Stimulated activated CD8-positive, alpha-beta memory T cell treated with anti-CD3 and anti-CD28 coated beads, Interleukin-12 subunit alpha, Interleukin-12 subunit beta, amount 100 ng/mL, for 4 hours (primary cell): ENCODE measurements at regions not wholly inside any gene's neighbourhood (a gene's known extent, or its start where the extent isn't known, plus 50 kb on each side); places are given as distances from the start of the nearest gene placed in this dataset.
"Not testable (repeated sequence)": the region's sequence is repeated elsewhere in the genome, so short reads cannot be mapped to it uniquely, and the experiment has no call there.

Source experiments
- DNase-seq: peaks from one replicate; pipeline ENCODE4 v3.0.0-alpha.2; 2020; ENCODE audit warnings: low read depth

DNA sequence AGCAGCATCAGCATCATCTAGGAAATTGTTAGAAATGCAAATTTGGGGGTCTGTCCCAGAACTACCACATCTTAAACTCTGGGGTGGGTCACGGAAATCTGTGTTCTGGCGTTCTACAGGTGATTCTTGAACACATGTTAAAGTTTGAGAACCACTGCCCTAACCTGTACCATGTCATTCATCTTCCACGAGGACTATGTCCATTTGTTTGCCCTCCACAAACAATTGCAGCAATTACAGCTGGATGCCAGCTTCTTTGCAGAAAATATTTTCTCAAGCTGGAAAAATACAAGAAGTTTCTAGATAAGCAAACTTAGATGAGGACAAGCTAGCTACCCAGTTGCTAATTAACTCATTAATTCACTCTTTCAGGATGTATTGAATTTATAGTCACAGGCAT lies 54.1 kb downstream of the MAFB start:
- no peak for DNase-seq

DNA sequence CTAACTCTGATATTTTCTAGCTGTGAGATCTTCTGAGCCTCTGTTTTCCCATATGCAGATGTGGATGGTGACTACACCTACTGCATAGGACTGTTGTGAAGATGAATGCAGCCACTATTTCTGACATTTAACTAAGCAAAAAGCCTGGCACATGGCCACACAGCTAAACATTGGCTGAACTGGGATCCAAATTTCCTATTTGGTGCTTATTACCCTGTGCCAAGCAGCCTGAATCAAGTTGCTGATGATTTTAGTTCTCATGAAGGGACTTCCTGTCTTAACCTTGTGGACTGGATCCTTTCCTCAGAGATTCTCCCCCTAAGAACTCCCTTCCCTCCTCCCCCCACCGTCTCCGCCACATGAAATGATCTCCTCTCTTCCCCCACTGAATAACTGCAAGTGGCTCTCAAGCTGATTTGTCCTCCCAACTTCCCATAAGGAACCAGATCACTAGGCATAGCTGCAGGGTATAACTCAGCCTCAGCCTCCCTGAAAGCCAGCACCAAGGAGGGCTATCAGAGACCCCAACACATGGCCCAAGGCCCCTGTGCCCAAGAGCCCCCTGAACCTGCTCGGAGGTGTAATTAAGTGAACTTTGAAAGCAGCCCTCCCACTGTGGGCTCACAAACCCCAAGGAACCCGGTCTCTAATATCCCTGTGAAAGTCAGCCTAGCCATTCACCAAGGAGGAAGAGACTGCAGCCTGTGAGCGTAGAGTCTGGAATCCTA lies 55.7 kb downstream of the MAFB start:
- no peak for DNase-seq

DNA sequence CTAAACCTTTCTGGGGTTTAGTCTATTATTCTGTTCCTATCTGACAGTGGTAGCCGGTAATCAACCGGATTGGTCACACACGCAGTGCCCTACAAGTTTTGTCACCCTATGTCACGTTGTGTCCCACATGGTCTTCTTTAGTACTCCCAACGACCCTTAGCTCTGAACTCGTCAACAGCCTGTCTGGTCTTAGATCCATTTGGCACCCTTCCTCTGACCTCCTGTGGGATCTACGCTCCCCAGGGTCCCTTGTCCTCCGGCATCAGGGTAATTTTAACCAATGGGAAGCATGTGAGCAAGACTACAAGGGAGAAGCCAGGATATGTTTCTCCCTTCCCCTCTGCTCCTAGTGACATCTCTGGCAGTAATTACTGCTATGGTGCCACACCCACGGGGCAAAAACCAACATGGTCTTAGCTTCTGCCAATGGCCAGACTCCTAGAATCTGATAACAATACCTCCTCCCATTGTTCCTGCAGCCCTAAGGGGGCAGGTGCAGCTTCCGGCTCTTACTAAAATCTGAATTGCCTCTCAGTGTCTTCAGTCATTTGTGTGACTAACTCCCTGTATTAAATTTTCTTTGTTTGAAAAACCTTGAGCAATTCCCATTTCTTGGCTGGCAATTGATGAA lies 56.6 kb downstream of the MAFB start:
- DNase-seq = no peak

DNA sequence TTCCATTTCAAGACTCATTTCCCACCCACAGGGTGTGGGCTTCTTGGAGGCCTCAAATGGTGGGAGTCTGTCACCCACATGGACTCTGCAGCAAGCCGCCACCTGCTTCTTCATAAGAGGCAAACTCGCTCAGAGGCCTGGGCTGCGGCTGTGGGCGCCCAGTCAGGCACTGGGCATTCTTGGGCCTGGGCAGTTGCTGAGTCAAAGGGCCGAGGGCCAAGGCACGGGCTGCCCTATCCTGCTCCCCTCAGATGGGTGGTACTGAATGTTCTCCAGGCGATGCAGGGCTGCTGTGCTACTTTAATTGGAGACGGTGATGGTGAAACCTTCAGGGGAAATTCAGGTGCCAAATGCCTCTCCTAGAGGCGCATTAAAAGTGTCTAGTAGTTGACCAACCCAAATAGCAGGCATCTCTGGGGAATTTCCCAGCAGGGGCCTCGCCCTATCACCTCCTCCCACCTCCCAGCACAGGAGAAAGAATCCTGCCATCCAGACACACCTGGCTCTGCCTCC lies 57.9 kb downstream of the MAFB start:
- DNase-seq = no peak

DNA sequence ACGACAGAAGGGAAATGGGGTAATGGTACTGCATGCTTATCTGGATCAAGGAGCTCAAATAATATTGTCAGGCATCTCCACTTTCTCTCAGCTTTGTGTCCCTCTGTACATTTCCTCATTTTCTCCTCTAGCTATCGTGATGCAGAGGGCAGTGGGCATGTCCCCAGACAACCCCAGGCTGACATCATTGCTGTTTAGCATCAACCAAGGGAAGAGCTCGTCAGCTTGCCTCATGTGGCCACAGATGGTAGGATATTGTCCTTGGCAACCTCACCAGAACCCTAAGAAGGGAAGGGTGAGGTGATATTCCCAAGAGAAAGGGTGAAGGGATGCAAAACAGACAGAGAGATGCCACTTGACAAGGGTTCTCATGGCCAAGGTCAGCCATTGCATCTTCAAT lies 58.3 kb downstream of the MAFB start:
- no peak for DNase-seq

DNA sequence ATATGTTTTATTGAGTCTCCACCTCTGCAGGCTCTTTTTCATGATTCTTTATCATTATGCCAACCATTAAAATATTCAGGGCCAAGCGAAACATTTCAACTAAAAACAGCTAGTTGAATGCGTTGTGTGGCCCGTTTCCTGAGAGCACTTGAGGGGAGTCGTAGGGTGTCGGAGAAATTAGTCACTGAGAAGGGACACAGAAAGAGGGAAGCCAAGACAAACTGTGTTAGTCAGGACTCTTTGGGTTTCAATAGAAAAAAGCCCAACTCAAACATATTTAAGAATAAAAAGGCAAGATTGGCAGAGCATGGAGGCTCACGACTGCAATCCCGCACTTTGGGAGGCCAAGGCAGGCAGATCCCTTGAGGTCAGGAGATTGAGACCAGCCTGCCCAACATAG lies 58.9 kb downstream of the MAFB start:
- no peak for DNase-seq

DNA sequence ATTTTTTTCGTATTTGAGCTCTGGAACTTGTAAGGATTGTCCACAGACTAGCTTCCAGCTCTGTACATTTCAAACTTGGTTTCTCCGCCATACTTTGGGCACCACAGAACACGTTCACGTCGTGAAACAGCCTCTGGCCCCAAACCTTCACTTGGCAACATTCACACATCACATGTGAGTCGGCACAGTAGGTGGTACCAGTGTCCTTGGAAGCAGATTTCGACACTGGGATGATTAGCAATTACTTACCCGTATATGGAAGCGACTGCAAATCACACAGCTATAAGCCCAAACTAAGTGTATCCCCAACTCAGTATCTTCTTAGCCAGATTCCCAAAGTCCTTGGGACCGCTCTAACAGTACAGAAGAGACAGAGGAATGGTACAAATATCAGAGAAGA lies 60.2 kb downstream of the MAFB start:
- DNase-seq = no peak

DNA sequence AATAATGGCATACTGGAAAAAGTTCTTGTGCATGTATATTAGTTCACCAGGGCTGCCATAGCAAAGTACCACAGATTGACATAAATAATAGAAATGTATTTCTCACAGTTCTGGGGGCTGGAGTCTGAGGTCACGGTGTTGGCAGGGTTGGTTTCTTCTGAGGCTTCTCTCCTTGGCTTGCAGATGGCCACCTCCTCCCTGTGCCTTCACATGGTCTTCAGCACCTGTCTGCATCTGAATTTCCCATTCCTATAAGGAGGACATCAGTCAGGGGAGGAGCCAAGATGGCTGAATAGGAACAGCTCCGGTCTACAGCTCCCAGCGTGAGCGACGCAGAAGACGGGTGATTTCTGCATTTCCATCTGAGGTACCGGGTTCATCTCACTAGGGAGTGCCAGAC lies 70.0 kb downstream of the MAFB start:
- not testable (repeated sequence) for DNase-seq

DNA sequence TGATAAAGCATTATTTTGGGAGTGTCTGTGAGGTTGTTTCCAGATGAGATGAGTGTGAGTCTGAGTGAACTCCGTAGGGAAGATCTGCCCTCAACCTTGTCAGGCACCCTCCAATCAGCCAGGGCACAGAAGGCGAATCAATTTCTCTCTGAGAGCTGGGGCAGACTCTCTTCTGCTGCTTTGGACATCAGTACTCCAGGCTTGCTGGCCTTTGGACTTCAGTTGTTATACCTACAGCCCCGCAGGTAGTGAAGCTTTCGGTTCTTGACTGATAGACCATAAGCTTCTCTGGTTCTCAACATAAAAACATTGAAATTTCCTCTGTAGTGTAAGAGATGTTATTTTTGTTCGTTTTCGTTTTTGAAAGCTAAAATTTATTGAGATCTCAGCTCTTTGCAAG lies 71.4 kb downstream of the MAFB start:
- no peak for DNase-seq

DNA sequence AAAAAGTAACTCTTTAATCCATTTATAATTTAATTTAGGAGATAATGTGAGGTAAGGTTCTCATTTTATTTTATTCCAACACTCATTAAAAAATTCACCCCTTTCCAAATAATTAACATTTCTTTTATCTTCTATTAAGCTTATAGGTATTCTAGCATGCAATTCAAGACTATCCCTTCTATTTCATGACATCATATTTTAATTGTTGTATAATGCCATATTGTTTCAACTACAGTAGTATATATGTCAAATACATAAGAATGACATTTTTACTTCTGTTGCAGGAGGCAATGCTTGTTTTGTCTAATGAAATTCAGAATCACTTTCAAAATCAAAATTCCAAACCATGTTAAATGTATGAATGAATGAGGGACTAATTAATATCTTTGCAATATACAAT lies 76.2 kb downstream of the MAFB start:
- no peak for DNase-seq

DNA sequence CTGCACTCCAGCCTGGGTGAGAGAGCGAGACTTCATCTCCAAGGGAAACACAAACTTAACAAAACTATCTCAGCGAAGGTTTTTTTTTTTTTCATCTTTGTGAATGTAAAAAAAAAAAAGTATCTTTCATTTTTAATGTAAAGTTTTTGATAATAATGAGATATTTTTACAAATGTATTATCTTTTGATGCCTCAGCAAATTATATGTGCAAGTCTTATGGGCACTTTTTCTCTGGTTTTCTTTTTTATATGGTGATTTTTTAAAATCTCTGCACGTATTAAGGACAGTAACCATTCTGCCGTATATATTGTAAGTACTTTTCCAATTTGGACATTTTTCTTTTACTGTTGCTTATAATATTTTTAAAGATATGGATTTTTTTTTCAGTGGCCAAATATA lies 76.8 kb downstream of the MAFB start:
- DNase-seq = no peak

DNA sequence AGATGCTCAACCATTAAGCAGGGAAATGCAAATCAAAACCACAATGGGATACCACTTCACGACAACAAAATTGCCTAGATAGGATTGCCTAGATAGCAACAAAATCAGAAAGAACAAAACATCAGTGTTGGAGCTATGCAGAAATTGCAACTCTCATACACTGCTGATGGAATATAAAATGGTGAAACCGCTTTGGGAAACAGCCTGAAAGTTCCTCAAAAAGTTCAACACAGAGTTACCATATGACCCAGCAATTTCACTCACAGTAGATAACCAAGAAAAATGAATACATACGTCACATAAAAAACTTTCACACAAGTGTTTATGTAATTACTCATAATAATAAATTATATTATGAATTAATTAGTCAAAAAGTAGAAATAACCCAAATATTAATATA lies 78.3 kb downstream of the MAFB start:
- no peak for DNase-seq

DNA sequence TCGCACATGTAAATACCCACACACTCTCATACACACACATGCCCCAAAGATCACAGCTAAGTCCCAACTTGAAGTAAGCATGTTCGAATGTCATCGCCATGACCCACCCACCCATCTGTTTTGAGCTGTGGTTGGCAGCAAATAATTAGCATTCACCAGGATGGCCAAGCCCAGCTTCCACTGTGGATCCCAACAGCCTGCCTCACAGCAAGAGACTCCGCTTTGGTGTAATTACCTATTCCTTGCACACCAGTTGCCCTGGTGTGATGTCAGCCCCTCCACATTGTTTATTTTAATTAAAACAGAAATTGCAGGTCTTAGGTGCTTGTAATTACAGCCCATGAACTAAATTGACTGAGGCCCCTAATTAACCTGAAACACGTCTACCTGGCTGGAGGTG lies 81.1 kb downstream of the MAFB start:
- no peak for DNase-seq

DNA sequence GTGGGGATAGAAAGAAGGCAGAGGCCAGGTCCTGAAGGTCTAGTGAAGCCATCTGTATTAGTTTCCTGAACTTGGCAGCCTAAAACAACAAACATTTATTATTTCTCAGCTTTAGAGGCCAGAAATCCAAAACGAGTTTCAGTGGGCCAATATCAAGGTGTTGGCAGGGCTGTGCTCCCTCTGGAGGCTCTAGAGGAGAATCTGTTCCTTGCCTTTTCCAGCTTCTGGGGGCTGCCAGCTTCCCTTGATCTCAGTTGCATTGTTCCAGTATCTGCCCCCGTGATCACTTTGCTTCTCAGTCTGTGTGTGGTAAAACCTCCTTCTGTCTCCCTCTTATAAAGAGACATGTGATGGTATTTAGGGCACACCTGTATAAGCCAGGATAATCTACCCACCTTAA lies 82.4 kb downstream of the MAFB start:
- no peak for DNase-seq

DNA sequence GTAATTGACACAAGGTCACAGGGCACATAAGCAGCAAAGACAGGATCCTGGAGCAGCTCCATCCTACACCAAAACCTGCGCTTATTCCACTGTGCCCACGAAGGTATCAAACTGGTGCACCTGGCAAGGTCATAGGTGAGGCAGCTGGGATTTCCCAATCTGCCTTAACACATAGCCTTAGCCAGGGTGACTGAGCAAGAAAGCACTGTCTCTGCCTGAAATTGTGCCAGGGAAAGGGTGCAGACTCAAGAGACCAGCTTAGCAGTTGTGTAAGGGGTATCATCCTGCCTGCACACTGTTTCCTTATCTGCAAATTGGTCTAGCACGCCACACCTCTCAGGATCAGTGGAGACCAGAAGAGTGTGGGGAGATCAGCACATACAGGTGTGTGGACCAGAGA lies 82.8 kb downstream of the MAFB start:
- DNase-seq = no peak

DNA sequence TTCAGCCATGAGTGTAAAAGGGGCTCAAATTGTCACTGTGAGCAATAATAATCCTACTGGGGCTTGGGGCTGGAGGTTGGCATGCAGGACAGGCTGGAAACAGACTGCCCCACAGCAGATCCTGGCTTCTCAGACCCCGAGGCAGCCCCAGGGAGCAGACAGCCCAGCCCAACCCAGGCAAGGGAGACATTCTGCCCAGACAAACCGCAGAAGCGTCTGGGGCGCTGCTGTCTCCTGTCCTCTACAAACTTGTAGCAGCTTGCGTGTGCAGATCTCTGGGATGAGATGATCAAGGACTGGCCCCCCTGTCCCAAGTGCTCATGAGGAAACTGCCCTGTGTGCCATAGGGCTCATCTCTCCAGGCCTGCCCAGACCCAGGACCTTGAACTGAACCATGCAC lies 84.6 kb downstream of the MAFB start:
- DNase-seq = no peak

DNA sequence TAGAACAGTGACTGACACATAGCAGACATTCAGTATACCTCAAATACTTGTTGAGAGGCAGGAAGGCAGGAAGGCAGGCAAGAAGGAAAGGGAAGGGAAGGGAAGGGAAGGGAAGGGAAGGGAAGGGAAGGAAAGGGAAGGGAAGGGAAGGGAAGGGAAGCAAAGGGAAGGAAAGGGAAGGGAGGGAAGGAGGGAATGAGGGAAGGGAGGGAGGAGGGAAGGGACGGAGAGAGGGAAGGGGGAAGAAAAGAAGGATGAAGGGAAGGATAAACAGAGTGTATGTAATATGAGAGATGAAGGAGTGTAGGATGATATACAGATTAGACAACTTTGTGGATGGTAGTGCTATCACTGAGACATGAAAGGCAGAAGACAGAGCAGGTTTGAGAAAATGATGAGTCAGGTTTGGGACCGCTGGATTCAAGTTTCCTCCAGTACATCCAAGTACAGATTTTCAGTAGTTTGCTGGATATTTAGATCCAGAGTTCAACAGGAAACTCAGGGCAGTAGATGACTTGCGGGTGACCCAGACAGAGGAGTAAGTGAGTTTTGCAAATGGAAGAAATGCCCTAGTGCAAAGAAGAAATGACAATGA lies 85.9 kb downstream of the MAFB start:
- DNase-seq = no peak

DNA sequence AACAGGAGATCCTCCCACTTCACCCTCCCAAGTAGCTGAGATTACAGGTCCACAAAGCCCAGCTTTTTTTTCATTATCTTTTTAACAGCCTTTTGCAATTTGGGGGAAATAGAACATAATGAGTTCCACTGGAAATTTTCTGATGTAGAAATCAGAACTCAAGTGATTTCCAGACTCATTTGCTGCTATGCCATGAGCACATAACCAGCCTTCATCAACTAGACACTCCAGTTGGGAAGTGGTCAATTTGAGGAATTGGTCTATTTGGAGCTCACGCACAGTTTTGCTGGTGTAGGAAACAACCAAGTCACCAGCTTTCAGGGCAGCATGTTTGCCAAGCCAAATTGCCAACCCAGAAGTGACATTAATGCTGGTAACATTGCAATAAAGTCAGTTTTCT lies 86.7 kb downstream of the MAFB start:
- no peak for DNase-seq

DNA sequence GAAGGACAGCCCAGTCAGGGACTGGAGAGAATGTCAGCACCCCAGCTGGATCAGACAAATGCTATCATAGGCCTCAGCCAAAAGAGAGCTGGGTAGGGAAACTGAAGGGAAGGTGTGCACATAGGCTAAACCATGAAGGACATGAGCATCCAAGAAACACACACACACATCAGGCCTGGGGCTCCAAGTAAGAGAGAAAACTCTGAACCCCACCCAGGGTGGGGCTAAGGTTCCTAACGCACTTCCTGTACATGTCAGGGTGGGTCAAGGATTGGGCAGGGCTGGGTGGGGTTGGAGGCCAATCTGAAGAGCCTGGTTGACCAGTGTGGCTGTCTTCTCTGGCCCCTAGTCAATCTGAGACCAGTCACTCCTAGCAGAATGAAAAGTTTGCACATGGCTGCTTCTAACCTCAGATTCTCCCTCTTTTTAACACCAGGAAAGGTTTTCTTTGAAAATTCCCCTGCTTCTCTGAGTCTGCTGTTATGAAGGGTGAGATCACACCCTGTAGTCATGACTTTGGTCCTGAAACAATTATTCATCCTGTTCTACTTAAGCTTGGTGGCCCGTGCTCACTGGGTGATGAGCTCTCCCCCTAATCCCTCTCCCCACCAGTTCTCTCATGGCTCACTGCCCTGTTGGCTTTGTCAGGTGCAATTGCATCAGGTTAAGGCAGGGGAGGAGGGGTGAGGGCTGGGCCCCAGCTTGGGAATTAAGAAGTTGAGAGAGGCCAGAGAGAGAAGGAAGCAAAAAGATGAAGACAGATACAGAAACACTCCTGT lies 88.4 kb downstream of the MAFB start:
- no peak for DNase-seq

DNA sequence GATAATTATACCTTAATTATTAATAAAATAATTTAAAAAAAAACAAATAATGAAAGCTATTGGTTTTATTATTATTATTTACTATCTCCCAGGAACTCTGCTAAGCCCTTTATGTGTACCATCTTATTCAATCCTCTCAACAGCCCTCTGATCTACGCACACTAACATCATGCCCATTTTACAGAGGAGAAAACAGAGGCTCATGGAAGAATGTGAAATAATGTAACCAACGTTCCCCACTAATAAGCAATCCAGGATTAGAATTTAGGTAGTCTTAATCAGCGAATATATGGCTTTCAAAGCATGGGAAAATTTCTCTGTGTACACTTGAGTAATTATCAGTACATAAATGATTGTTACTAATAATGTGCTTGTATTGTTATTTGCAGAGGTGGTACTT lies 89.0 kb downstream of the MAFB start:
- no peak for DNase-seq

DNA sequence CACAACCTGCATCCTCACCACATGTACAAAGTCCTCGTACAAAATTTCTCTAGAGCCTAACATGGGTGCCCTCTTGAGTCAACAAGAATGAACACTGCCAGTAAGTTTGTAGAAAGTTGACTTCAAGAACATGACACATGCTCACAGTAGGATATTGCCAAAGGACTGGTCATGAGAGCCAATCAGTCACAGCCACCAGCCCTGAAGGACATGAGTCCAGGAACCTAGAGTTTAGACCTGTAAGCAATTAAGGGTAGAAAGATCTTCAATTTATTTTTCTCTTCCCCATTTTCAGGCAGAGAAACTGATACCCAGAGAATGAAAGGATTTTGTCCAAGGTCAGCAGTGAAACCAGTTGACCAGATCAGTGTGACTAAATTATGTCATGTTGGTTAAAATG lies 96.1 kb downstream of the MAFB start:
- no peak for DNase-seq

DNA sequence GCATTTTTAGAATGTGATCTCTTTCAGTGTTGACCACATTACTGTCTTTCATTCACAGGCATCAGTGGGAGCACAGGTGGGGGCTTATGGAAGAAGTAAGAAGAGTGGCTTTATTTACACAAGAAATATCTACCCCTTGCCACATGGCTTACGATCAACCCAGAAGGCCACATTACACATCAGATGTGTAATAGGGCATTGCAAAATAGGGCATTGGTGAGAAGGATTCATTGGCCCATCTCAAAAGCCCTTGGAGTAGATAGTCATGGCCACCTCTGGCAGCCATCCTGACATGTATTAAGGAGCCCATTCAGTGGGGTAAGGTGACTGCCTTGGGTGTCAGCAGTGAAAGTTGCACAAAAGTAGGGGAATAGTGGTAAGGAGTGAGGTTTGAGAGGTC lies 97.5 kb downstream of the MAFB start:
- DNase-seq = no peak

DNA sequence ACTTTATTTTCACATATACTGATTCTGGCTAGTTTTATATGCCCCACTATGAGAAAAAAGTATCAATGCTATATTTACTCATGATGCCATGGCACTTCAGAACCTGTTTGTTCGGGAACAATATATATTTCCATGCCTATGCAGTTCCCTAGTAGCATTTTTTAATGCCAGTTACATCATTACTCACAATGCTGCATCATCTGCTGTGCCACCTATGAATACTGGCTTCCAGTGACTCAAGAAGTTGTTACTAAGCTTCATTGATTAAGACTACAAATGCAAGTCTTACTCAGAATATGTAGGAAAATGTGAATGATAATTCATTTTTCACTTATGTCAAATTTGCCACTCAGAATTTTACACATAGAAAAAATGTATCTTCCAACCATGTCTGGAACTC lies 97.9 kb downstream of the MAFB start:
- DNase-seq = no peak
